ENCODE measurements at regions not wholly inside any gene's neighbourhood (a gene's known extent, or its start where the extent isn't known, plus 50 kb on each side); places are given as distances from the start of the nearest gene placed in this dataset.

- TF ChIP-seq ARID5B (CRISPR knock-in tag; IDR thresholded peaks at IDR 0.05) (peak; percentile 100), CEBPG (CRISPR knock-in tag; IDR thresholded peaks at IDR 0.05) (peak; percentile 95), STAT5B (CRISPR knock-in tag; IDR thresholded peaks at IDR 0.05) (no peak), ZNF512B (CRISPR knock-in tag; IDR thresholded peaks at IDR 0.05; ENCODE audit: borderline replicate concordance) (peak; percentile 98; the same call in 1 of the 2 replicates), PHF5A (CRISPR knock-in tag; IDR thresholded peaks at IDR 0.05; ENCODE audit: low read depth, unreplicated experiment) (peak; percentile 10), ZNF879 (CRISPR knock-in tag; IDR thresholded peaks at IDR 0.05) (no peak), ARHGAP35 (CRISPR knock-in tag; IDR thresholded peaks at IDR 0.05; ENCODE audit: borderline replicate concordance) (no peak), ZNF7 (CRISPR knock-in tag; IDR thresholded peaks at IDR 0.05) (0 out of 2 replicates have a peak, but pooled peaks have one; percentile 21), ONECUT2 (CRISPR knock-in tag; IDR thresholded peaks at IDR 0.05) (no peak), ZNF44 (CRISPR knock-in tag; IDR thresholded peaks at IDR 0.05) (no peak), ZNF205 (CRISPR knock-in tag; IDR thresholded peaks at IDR 0.05) (peak; percentile 86; the same call in 1 of the 2 replicates), MIER2 (CRISPR knock-in tag; IDR thresholded peaks at IDR 0.05) (no peak; the same call in 1 of the 2 replicates), U2AF2 (IDR thresholded peaks at IDR 0.05; ENCODE audit: low read depth, low read length) (no peak), ZC3H4 (CRISPR knock-in tag; IDR thresholded peaks at IDR 0.05; ENCODE audit: borderline replicate concordance) (no peak), MED13 (CRISPR knock-in tag; IDR thresholded peaks at IDR 0.05) (peak; percentile 94), PRDM4 (CRISPR knock-in tag; IDR thresholded peaks at IDR 0.05; ENCODE audit: borderline replicate concordance) (no peak), ZNF615 (CRISPR knock-in tag; IDR thresholded peaks at IDR 0.05; ENCODE audit: borderline replicate concordance) (no peak), MBD4 (IDR thresholded peaks at IDR 0.05; ENCODE audit: borderline replicate concordance, low read length) (peak; percentile 98; the same call in 1 of the 2 replicates), ZZZ3 (CRISPR knock-in tag; IDR thresholded peaks at IDR 0.05; ENCODE audit: borderline replicate concordance) (no peak), ARNT (IDR thresholded peaks at IDR 0.05) (no peak), ZNF672 (CRISPR knock-in tag; IDR thresholded peaks at IDR 0.05) (no peak), ZNF264 (CRISPR knock-in tag; IDR thresholded peaks at IDR 0.05) (peak; percentile 49; the same call in 1 of the 2 replicates)
Measured at GRCh38 chr2:215793747-215794595, 219.4 kb downstream of the MREG start (continued).

All from HepG2 (cell line).